ENCODE measurements at regions not wholly inside any gene's neighbourhood (a gene's known extent, or its start where the extent isn't known, plus 50 kb on each side); places are given as distances from the start of the nearest gene placed in this dataset.
A peak's percentile ranks its signal among the peaks of the same experiment; 100 is the strongest.

GRCh38 chrX:40267334-40268187 lies 169.8 kb upstream of the BCOR start:
- no peak for DNase-seq

GRCh38 chrX:40266490-40267333 lies 169.0 kb upstream of the BCOR start:
- DNase-seq, result peak; percentile 68

- no peak for DNase-seq
Observed at GRCh38 chrX:40265936-40266335, 168.2 kb upstream of the BCOR start.

GRCh38 chrX:40263014-40263560 lies 165.3 kb upstream of the BCOR start:
- peak; percentile 61 for DNase-seq

GRCh38 chrX:40262157-40263013 lies 164.6 kb upstream of the BCOR start:
- DNase-seq, result peak; percentile 79

GRCh38 chrX:40261833-40262156 lies 164.0 kb upstream of the BCOR start:
- DNase-seq, result no peak

- peak; percentile 50 for DNase-seq
Observed at GRCh38 chrX:40260146-40260747, 162.5 kb upstream of the BCOR start.

GRCh38 chrX:40258909-40259308 lies 161.2 kb upstream of the BCOR start:
- DNase-seq, result no peak

- no peak for DNase-seq
Observed at GRCh38 chrX:40253771-40254170, 156.0 kb upstream of the BCOR start.

- DNase-seq, result no peak
Observed at GRCh38 chrX:40249582-40249981, 151.8 kb upstream of the BCOR start.

- DNase-seq, result no peak
Observed at GRCh38 chrX:40248822-40249221, 151.1 kb upstream of the BCOR start.

- DNase-seq, result no peak
Observed at GRCh38 chrX:40247848-40248622, 150.3 kb upstream of the BCOR start.

GRCh38 chrX:40247382-40247781 lies 149.6 kb upstream of the BCOR start:
- no peak for DNase-seq

- peak; percentile 42 for DNase-seq
Observed at GRCh38 chrX:40245488-40246071, 147.8 kb upstream of the BCOR start.

- DNase-seq, result peak; percentile 55
Observed at GRCh38 chrX:40244980-40245379, 147.2 kb upstream of the BCOR start.

GRCh38 chrX:40243755-40244515 lies 146.2 kb upstream of the BCOR start:
- DNase-seq, result peak; percentile 9

- no peak for DNase-seq
Observed at GRCh38 chrX:40240844-40241243, 143.1 kb upstream of the BCOR start.

GRCh38 chrX:40237731-40238178 lies 140.0 kb upstream of the BCOR start:
- DNase-seq, result no peak

- no peak for DNase-seq
Observed at GRCh38 chrX:40230646-40231045, 132.9 kb upstream of the BCOR start.

GRCh38 chrX:40227125-40227524 lies 129.4 kb upstream of the BCOR start:
- no peak for DNase-seq
